Cardiac fibroblast (primary cell): ENCODE measurements at regions not wholly inside any gene's neighbourhood (a gene's known extent, or its start where the extent isn't known, plus 50 kb on each side); places are given as distances from the start of the nearest gene placed in this dataset.

Source experiments
- DNase-seq, 2 donors: peaks; one replicate each; pipeline versions ENCODE4 v3.0.0 to v3.0.0-alpha.2; 2010; ENCODE audit warnings: low read depth in 2 of 2
- H3K4me3 ChIP-seq, 2 donors: replicated peaks in 1 of 2; 1 replicate in 1 of 2; 2 replicates in 1 of 2; pipeline ENCODE4 v1.5.1; 2011; ENCODE audit warnings: low read depth in 2 of 2, low read length in 2 of 2, mild to moderate bottlenecking in 2 of 2, moderate library complexity in 1 of 2
- TF ChIP-seq, protein P1 (sequence below): IDR thresholded peaks from one replicate; pipeline ENCODE4 v1.5.1; 2011; ENCODE audit warnings: low read depth, mild to moderate bottlenecking, low read length, inconsistent platforms

DNA sequence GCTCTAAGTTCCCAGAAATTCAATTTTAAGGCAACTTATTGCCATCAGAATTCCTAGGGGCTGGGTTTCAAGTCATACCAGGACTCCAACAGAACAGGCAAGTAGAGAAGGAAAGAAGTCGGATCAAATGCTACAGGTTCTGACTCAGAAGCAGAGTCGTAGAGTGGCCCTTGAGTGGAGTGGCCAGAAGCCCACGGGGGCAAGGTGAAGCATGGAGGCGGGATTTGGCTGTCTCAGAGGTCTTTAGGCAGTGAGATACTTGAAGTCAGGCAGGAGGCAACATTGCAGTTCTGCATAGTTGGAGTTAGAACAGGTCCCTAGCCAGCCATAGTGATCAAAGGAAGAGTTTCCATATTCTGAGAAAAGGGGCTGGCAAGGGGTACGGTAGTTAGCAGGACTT, 111.6 kb downstream of the NHLRC3 start:
- no peak for DNase-seq
- H3K4me3 ChIP-seq = no peak overlapping the region
- TF ChIP-seq, protein P1, sequence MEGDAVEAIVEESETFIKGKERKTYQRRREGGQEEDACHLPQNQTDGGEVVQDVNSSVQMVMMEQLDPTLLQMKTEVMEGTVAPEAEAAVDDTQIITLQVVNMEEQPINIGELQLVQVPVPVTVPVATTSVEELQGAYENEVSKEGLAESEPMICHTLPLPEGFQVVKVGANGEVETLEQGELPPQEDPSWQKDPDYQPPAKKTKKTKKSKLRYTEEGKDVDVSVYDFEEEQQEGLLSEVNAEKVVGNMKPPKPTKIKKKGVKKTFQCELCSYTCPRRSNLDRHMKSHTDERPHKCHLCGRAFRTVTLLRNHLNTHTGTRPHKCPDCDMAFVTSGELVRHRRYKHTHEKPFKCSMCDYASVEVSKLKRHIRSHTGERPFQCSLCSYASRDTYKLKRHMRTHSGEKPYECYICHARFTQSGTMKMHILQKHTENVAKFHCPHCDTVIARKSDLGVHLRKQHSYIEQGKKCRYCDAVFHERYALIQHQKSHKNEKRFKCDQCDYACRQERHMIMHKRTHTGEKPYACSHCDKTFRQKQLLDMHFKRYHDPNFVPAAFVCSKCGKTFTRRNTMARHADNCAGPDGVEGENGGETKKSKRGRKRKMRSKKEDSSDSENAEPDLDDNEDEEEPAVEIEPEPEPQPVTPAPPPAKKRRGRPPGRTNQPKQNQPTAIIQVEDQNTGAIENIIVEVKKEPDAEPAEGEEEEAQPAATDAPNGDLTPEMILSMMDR = no peak

DNA sequence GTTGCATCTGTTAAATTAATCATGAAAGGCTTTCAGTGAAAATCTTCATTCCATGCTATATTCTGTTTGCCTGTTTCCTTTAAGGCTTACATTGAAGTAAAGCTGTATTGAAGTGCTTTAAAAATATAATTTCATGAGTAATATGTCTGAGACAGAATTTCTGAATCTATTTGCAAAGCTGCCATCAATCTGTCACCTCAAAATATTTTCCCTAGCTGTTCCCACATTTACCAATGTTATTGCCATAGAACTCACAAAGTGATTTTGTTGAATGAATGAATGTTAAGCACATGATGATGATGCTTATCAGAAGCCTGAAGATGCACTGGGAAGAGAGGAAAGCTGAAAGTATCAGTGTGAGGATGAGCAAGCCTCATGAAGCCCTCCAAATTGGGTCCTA, 115.8 kb downstream of the NHLRC3 start:
- TF ChIP-seq, protein P1 = no peak
- no peak overlapping the region for H3K4me3 ChIP-seq
- DNase-seq = no peak

DNA sequence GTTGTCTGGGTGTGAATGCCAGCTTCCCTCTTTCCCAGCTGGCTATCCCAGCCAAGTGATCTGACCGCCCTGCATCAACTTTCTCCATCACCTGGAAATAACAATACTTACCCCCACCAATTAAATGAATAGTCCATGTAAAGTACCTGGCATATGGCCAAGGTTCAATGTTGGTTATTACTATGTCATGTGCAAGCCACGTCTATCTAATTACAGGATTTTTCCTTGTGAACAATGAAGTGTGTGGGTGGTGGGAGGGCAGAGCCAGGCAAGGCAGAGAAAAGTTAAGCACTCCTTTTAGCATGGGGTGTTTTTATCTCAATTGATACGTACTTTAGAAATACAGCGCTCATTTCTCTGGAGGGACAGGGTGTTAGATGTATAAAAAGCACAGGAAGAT, 121.1 kb downstream of the NHLRC3 start:
- H3K4me3 ChIP-seq = no peak overlapping the region
- TF ChIP-seq, protein P1 = no peak
- no peak for DNase-seq

DNA sequence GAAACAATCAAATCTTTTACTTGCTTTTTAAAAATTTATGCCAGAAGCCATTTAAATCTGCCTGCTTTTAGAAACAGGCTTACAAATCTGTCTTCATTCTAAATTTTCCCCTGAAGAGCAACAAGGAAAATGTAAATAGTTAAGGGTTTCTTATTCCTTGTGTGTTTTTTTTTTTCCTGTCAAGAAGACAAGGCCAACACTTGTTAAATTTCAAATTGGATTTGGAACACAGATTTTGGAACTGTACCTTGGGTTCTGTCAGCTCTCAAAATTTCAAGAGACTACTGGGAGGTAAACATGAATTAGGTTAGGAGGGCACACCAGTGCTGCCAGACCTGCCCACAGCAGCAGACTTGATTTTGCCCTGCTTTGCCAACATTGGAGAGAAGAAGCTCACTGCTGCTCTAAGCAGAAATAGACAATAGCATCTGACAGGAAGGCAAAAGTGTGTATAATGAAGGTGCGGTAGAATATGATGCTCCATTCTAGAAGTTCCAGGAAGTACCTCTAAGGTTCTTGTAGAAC, 121.7 kb downstream of the NHLRC3 start:
- TF ChIP-seq, protein P1 = no peak
- no peak for DNase-seq
- no peak overlapping the region for H3K4me3 ChIP-seq

DNA sequence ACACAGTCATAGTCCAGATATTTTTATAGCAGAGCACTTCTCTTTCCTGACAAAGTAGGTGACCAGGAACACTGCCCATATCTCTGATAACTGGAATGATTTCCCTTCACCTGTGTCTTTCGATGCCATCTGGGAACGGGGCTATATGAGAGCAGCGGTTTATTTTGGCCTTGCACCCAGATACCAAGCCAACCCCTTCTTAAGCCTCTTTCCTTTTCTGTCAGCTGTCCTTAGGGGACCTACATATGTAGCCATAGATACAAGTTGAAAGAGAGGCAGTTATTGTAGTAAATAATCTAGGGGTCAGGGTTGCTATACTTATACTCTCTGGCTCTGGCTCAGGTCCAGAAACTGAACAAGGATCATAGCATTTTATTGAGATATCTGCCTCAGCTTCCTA, 128.8 kb downstream of the NHLRC3 start:
- DNase-seq = no peak
- H3K4me3 ChIP-seq = no peak overlapping the region
- TF ChIP-seq, protein P1 = no peak

DNA sequence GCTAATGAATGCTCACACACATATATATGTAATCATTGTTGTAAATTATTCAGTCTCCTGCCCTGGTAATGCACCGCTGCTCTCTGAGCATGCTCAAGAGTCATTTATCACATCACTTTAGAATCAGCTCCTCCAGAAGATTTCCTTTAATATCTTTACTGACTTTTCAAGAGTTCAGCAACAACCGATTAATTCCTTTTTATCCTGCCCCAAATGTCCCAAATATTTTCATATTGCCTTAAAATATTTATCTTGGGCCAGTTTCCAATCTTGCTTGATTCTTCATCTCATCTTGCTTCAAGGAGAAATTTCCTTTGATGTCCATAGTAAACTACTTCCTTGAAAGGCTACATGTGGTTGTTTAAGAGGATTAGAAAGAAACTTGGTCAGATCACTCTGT, 132.5 kb downstream of the NHLRC3 start:
- TF ChIP-seq, protein P1 = no peak
- no peak for DNase-seq
- H3K4me3 ChIP-seq = no peak overlapping the region

DNA sequence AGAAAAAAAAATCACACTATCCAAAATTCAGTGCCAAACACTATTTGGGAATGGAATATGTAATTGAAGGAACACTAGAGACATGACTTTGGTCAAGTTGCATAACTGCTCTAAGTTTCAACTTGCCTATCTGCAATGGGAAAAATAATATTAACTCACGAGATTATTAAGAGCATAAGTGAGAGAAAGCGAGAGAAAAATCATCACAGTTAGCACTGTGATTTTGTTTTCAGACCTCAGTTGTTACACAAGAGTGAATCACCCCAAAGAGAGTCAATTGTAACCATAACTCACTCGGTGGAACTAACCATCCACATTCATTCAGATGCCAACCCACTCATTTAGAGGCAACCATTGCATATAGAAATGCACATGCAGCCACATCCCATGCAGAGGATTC, 147.1 kb downstream of the NHLRC3 start:
- no peak overlapping the region for H3K4me3 ChIP-seq
- TF ChIP-seq, protein P1 = no peak
- no peak for DNase-seq
